ENCODE measurements at regions not wholly inside any gene's neighbourhood (a gene's known extent, or its start where the extent isn't known, plus 50 kb on each side); places are given as distances from the start of the nearest gene placed in this dataset.

DNA sequence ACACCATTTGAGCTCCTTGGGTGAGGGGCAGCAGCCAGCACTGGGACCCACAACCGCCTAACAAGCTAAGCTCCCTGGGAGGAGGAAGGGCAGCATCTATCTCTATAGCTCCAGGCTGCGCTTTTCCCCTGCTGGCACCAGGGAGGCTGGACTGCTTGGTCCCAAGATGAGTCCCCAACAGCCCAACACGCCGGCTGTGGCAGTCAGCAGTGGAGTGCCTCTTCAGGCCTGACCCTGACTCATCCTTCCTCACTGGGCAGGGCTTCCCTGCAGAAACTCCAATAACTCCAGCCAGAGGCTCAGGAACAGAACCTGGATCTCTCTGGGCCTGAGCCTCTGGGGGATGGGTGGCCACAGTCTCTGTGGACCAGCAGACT, 113.7 kb upstream of the ADAMTS16 start:
- Histone ChIP-seq H3K36me3 (ENCODE audit: control insufficient read depth, insufficient read depth, low read length) (no peaks in the 10 kb centered on the region), H3K4me3 (ENCODE audit: low read length) (no peak overlapping the region), H3K9me3 (ENCODE audit: control insufficient read depth, low read depth, low read length) (no peaks in the 10 kb centered on the region), H3K27me3 (ENCODE audit: control insufficient read depth, insufficient read depth, low read length) (no peaks in the 10 kb centered on the region), H3K27ac (ENCODE audit: low read length) (no peak overlapping the region), H3K4me1 (ENCODE audit: control insufficient read depth, insufficient read depth, low read length) (no peaks in the 10 kb centered on the region)
- no peak for DNase-seq
- no CpG with 5 or more reads among the region's 4 CpGs for WGBS (ENCODE audit: insufficient coverage, low lambda C conversion rate)

DNA sequence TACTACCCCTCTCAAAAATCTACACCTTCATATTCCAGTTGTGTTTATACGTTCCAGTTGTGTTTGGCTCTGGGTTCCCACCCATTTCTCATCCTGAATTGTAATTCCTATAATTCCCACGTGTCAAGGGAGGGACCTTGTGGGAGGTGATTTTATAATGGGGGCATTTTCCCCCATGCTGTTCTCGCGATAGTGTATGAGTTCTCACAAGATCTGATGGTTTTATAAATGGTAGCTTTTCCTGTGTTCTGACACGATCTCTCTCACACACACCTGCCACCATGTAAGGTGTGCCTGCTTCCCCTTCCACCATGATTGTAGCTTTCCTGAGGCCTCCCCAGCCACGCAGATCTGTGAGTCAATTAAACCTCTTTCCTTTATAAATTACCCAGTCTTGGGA, 108.5 kb upstream of the ADAMTS16 start:
- no peaks in the 10 kb centered on the region for H3K9me3 ChIP-seq (ENCODE audit: control insufficient read depth, low read depth, low read length)
- H3K4me3 ChIP-seq (ENCODE audit: low read length) = no peak overlapping the region
- H3K36me3 ChIP-seq (ENCODE audit: control insufficient read depth, insufficient read depth, low read length) = no peaks in the 10 kb centered on the region
- no CpG with 5 or more reads among the region's 6 CpGs for WGBS (ENCODE audit: insufficient coverage, low lambda C conversion rate)
- no peaks in the 10 kb centered on the region for H3K4me1 ChIP-seq (ENCODE audit: control insufficient read depth, insufficient read depth, low read length)
- no peaks in the 10 kb centered on the region for H3K27me3 ChIP-seq (ENCODE audit: control insufficient read depth, insufficient read depth, low read length)
- DNase-seq = no peak
- no peak overlapping the region for H3K27ac ChIP-seq (ENCODE audit: low read length)

DNA sequence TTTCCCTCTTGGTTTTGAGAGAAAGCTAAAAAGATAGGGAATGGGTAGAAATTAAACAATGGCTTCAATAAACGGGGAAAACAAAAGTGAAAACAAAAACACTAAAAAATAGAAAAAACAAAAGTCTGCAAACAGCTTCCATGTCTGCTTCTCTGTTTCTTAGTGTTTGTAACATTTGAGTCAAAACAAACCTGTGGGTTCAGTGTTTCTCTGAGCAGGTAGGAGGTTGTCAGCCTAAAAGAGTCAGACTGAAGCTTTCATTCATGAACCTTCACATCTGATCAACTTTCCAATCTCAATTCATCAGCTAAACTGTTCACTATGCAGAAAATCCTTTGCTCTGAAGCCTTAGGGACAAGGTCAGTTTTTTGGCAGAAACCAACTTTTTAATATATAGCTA, 102.5 kb upstream of the ADAMTS16 start:
- Histone ChIP-seq H3K36me3 (ENCODE audit: control insufficient read depth, insufficient read depth, low read length) (no peaks in the 10 kb centered on the region), H3K27me3 (ENCODE audit: control insufficient read depth, insufficient read depth, low read length) (no peaks in the 10 kb centered on the region), H3K27ac (ENCODE audit: low read length) (no peak overlapping the region), H3K9me3 (ENCODE audit: control insufficient read depth, low read depth, low read length) (no peaks in the 10 kb centered on the region), H3K4me3 (ENCODE audit: low read length) (no peak overlapping the region), H3K4me1 (ENCODE audit: control insufficient read depth, insufficient read depth, low read length) (no peaks in the 10 kb centered on the region)
- DNase-seq = no peak
- 100% methylated on average over 1 of the region's 1 CpG for WGBS (ENCODE audit: insufficient coverage, low lambda C conversion rate)

DNA sequence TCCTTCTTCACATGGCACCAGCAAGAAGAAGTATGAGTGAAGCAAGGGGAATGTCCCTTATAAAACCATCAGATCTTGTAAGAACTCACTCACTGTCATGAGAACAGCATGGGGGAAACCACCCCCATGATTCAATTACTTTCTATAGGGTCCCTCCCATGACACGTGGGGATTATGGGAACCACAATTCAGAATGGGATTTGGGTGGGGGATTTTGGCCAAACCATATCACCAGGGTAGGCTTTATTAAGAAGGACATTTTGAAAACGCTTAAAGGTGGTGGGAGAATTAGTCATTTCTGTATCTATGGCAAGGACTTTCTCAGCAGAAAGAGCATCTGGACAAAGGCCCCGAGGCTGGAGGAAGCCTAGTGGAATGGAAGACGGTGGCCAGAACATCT, 100.2 kb upstream of the ADAMTS16 start:
- no peak for DNase-seq
- no peak overlapping the region for H3K27ac ChIP-seq (ENCODE audit: low read length)
- 100% methylated on average over 2 of the region's 4 CpGs for WGBS (ENCODE audit: insufficient coverage, low lambda C conversion rate)
- no peak overlapping the region for H3K4me3 ChIP-seq (ENCODE audit: low read length)
- no peaks in the 10 kb centered on the region for H3K4me1 ChIP-seq (ENCODE audit: control insufficient read depth, insufficient read depth, low read length)
- H3K27me3 ChIP-seq (ENCODE audit: control insufficient read depth, insufficient read depth, low read length) = no peaks in the 10 kb centered on the region
- no peaks in the 10 kb centered on the region for H3K9me3 ChIP-seq (ENCODE audit: control insufficient read depth, low read depth, low read length)
- H3K36me3 ChIP-seq (ENCODE audit: control insufficient read depth, insufficient read depth, low read length) = no peaks in the 10 kb centered on the region

DNA sequence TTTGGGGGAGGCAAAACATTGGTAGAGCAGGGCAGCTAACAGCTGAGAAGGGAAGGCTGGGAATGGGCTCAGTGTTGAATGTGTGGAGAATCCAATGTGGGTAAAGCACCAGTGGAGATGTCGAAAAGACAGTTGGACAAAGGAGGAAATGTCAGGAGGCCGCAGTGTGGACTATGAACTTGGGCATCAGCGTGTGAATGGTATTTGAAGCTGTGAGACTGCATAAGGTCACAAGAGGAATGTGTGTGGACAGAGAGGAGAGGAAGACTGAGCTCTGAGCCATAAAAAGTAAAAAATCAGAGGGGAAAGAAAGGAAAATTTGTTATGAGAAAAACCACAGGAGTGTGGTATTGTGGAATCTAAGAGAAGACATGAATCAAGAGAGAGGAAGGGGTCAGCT, 99.4 kb upstream of the ADAMTS16 start:
- Histone ChIP-seq H3K36me3 (ENCODE audit: control insufficient read depth, insufficient read depth, low read length) (no peaks in the 10 kb centered on the region), H3K9me3 (ENCODE audit: control insufficient read depth, low read depth, low read length) (no peaks in the 10 kb centered on the region), H3K4me3 (ENCODE audit: low read length) (no peak overlapping the region), H3K27ac (ENCODE audit: low read length) (no peak overlapping the region), H3K27me3 (ENCODE audit: control insufficient read depth, insufficient read depth, low read length) (no peaks in the 10 kb centered on the region), H3K4me1 (ENCODE audit: control insufficient read depth, insufficient read depth, low read length) (no peaks in the 10 kb centered on the region)
- WGBS (ENCODE audit: insufficient coverage, low lambda C conversion rate) = 100% methylated on average over 2 of the region's 3 CpGs
- DNase-seq = no peak

DNA sequence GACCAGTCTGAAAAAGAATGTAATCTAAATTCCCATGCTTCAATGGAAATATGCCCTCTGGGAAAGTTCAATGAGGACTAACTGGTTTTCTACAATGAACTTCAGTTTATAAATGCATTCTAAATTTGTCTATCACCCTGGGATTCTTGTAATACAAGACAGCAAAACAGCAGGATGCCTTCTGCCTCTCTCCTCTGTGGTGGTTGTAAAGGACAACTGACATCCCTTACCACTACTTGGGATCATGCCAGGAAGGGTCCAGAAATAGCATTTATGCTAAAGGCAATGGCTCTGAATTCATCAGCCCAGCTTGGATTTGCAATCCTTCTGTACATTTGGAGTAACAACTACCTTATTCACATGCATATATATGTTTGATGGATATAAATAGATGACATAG, 97.3 kb upstream of the ADAMTS16 start:
- no peaks in the 10 kb centered on the region for H3K9me3 ChIP-seq (ENCODE audit: control insufficient read depth, low read depth, low read length)
- no peaks in the 10 kb centered on the region for H3K27me3 ChIP-seq (ENCODE audit: control insufficient read depth, insufficient read depth, low read length)
- no peak overlapping the region for H3K27ac ChIP-seq (ENCODE audit: low read length)
- DNase-seq = no peak
- no peaks in the 10 kb centered on the region for H3K36me3 ChIP-seq (ENCODE audit: control insufficient read depth, insufficient read depth, low read length)
- H3K4me1 ChIP-seq (ENCODE audit: control insufficient read depth, insufficient read depth, low read length) = no peaks in the 10 kb centered on the region
- no peak overlapping the region for H3K4me3 ChIP-seq (ENCODE audit: low read length)

DNA sequence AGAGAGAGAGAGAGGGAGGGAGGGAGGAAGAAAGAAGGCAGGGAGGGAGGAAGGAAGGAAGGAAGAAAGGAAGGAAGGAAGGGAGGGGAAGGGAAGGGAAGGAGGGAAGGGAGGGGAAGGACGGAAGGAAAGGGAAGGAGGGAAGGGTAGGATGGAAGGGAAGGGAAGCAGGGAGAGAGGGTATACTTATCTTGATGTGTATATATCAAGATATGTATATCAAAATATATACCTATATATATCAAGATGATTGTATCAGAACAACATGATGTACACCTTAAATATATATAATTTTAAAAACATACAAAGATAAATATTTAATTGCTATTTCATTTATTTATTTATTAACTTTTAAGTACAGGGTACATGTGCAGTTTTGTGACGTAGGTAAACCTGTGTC, 96.8 kb upstream of the ADAMTS16 start:
- DNase-seq = no peak
- no peaks in the 10 kb centered on the region for H3K36me3 ChIP-seq (ENCODE audit: control insufficient read depth, insufficient read depth, low read length)
- H3K9me3 ChIP-seq (ENCODE audit: control insufficient read depth, low read depth, low read length) = no peaks in the 10 kb centered on the region
- WGBS (ENCODE audit: insufficient coverage, low lambda C conversion rate) = no CpG with 5 or more reads among the region's 2 CpGs
- H3K4me1 ChIP-seq (ENCODE audit: control insufficient read depth, insufficient read depth, low read length) = no peaks in the 10 kb centered on the region
- H3K27me3 ChIP-seq (ENCODE audit: control insufficient read depth, insufficient read depth, low read length) = no peaks in the 10 kb centered on the region
- no peak overlapping the region for H3K27ac ChIP-seq (ENCODE audit: low read length)
- H3K4me3 ChIP-seq (ENCODE audit: low read length) = no peak overlapping the region

DNA sequence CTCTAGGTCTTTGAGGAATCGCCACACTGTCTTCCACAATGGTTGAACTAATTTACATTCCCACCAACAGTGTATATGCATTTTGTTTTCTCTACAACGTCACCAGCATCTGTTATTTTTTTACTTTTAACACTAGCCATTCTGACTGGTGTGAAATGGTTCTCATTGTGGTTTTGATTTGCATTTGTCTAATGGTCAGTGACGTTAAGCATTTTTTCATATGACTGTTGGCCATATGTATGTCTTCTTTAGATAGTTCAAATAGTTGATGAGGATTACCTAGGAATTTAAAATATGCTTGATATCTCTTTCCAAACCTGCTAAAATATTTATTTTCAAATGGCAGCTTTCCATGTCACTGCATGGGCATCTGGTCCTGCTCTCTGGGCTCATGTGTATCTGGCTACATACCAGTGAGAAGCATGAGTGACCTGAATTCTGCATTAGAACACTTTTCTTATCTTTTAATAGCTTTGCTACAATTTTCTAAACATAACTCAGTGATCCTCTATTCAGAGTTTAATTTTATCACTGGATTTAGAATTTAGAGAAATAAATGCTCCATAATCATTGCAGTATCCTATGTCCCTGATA, 95.8 kb upstream of the ADAMTS16 start:
- Histone ChIP-seq H3K27me3 (ENCODE audit: control insufficient read depth, insufficient read depth, low read length) (no peaks in the 10 kb centered on the region), H3K36me3 (ENCODE audit: control insufficient read depth, insufficient read depth, low read length) (no peaks in the 10 kb centered on the region), H3K4me1 (ENCODE audit: control insufficient read depth, insufficient read depth, low read length) (no peaks in the 10 kb centered on the region), H3K9me3 (ENCODE audit: control insufficient read depth, low read depth, low read length) (no peaks in the 10 kb centered on the region), H3K4me3 (ENCODE audit: low read length) (no peak overlapping the region), H3K27ac (ENCODE audit: low read length) (no peak overlapping the region)
- 80% methylated on average over 1 of the region's 3 CpGs for WGBS (ENCODE audit: insufficient coverage, low lambda C conversion rate)
- no peak for DNase-seq

DNA sequence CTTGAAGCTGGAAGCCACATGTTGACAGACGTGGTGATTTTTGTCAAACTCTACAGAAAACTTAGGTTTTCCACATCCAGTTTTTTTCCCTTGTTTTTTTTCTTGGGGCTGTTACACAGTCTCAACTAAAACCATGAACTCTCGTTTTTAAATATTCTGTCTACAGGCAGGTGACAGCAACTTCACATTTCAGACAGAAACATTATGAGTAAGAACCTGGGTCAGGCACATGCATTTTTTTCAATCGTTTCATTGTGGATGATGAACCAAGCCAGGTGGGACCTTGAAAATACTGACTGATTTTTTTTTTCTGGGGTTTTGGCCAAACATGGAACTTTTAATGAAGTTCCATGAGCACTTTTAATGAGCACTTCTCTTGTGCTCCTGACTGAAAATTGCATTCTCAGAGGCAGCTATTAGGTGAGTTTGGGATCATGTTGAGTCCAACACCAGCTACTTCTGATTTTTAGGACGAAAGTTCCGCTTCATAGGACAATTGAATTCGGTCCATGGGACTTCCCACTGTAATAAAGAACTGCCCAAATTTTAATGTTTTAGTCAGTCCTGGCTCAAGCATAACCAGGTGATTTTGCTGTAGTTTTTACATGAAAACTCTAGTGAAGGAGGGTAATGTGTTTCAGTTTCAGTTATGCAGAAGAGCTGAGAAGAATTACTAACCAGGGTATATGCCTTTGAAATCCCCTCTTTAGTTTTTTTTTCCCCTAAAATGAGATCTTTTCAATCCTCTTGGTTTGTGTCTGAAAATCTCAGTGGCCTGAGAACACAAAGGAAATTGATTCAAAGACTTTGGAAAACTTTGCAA, 93.2 kb upstream of the ADAMTS16 start:
- Histone ChIP-seq H3K9me3 (ENCODE audit: control insufficient read depth, low read depth, low read length) (no peaks in the 10 kb centered on the region), H3K27ac (ENCODE audit: low read length) (no peak overlapping the region), H3K36me3 (ENCODE audit: control insufficient read depth, insufficient read depth, low read length) (no peaks in the 10 kb centered on the region), H3K4me1 (ENCODE audit: control insufficient read depth, insufficient read depth, low read length) (no peaks in the 10 kb centered on the region), H3K27me3 (ENCODE audit: control insufficient read depth, insufficient read depth, low read length) (no peaks in the 10 kb centered on the region), H3K4me3 (ENCODE audit: low read length) (no peak overlapping the region)
- WGBS (ENCODE audit: insufficient coverage, low lambda C conversion rate) = 85% methylated on average over 2 of the region's 6 CpGs
- no peak for DNase-seq

DNA sequence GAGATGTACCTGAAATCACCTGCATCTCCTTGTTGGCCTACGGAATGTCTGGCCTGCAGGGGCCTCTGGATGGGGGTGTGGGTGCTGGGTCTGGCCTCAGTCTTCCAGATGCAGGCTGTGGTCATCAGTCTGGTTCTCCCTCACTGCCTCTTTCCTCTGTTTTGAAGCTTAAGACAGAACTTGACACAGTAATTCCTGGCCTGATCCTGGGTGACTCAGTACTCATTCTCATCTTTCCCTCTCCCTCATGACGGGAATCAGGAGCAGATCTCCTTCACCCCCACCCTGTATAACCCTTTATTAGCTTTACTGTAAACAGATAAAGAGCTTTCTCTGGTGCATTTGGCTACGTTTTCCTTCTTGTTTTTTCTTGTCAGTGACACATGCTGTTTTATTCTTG, 89.3 kb upstream of the ADAMTS16 start:
- Histone ChIP-seq H3K9me3 (ENCODE audit: control insufficient read depth, low read depth, low read length) (no peaks in the 10 kb centered on the region), H3K27ac (ENCODE audit: low read length) (no peak overlapping the region), H3K4me1 (ENCODE audit: control insufficient read depth, insufficient read depth, low read length) (no peaks in the 10 kb centered on the region), H3K27me3 (ENCODE audit: control insufficient read depth, insufficient read depth, low read length) (no peaks in the 10 kb centered on the region), H3K4me3 (ENCODE audit: low read length) (no peak overlapping the region), H3K36me3 (ENCODE audit: control insufficient read depth, insufficient read depth, low read length) (no peaks in the 10 kb centered on the region)
- 14% methylated on average over 1 of the region's 3 CpGs for WGBS (ENCODE audit: insufficient coverage, low lambda C conversion rate)
- no peak for DNase-seq

DNA sequence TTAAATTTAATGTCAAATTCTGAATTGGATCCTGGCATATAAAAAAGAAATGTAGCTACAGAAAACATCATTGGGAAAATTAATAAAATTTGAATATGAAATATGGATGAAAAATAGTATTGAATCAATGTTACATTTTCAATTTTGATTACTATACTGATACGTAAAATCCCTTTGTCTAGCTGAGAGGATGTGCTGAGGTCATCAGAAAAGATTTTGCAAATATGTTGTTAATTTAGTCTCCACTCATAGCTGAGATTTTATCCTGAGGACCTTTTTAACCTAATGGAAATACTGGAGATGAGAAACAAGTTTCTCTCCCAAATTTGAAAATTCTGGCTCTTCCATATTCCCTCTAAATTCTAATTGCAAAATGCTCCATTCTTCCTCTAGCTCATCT, 84.4 kb upstream of the ADAMTS16 start:
- H3K27ac ChIP-seq (ENCODE audit: low read length) = no peak overlapping the region
- H3K27me3 ChIP-seq (ENCODE audit: control insufficient read depth, insufficient read depth, low read length) = no peaks in the 10 kb centered on the region
- WGBS (ENCODE audit: insufficient coverage, low lambda C conversion rate) = no CpG with 5 or more reads among the region's 1 CpG
- H3K36me3 ChIP-seq (ENCODE audit: control insufficient read depth, insufficient read depth, low read length) = no peaks in the 10 kb centered on the region
- no peaks in the 10 kb centered on the region for H3K4me1 ChIP-seq (ENCODE audit: control insufficient read depth, insufficient read depth, low read length)
- no peak for DNase-seq
- H3K9me3 ChIP-seq (ENCODE audit: control insufficient read depth, low read depth, low read length) = no peaks in the 10 kb centered on the region
- H3K4me3 ChIP-seq (ENCODE audit: low read length) = no peak overlapping the region
